Ovary (tissue), 7 donors: ENCODE measurements at regions not wholly inside any gene's neighbourhood (a gene's known extent, or its start where the extent isn't known, plus 50 kb on each side); places are given as distances from the start of the nearest gene placed in this dataset.

Source experiments
- DNase-seq, 5 donors: peaks; one replicate each; pipeline ENCODE4 v3.0.0-alpha.2; 2019 to 2020
- H3K27ac ChIP-seq, 2 donors: fragments of 200-600 bp; one replicate each; pipeline versions ENCODE4 v1.5.1 to v1.8.0; 2019 to 2022
- H3K27me3 ChIP-seq: fragments of 200-600 bp; one replicate; pipeline ENCODE4 v1.8.0; 2022
- H3K36me3 ChIP-seq: fragments of 200-600 bp; sonication (generic); one replicate; pipeline ENCODE4 v1.5.1; 2019
- H3K4me1 ChIP-seq: one replicate; pipeline ENCODE4 v1.8.1; 2013; ENCODE audit warnings: mild to moderate bottlenecking, moderate library complexity; ENCODE audit not compliant: insufficient read depth
- H3K4me3 ChIP-seq: fragments of 200-600 bp; sonication (generic); one replicate; pipeline ENCODE4 v1.5.1; 2017
- H3K9me3 ChIP-seq, 2 donors: fragments of 200-600 bp in 1 of 2; sonication (generic) in 1 of 2; one replicate each; pipeline versions ENCODE4 v1.5.1 to v1.8.1; 2013 to 2019; ENCODE audit warnings: mild to moderate bottlenecking in 1 of 2, moderate library complexity in 1 of 2
- CTCF ChIP-seq, 3 donors: fragments of 450-650 bp in 2 of 3; fragments of 200-600 bp in 1 of 3; IDR thresholded peaks; one replicate each; pipeline versions ENCODE4 v1.5.1 to v1.8.0; 2016 to 2022; ENCODE audit warnings: antibody characterized with exemption in 3 of 3, mild to moderate bottlenecking in 1 of 3
- EP300 ChIP-seq: sonication (generic); formaldehyde crosslinking; IDR thresholded peaks from one replicate; pipeline ENCODE4 v1.6.1; 2017; ENCODE audit warnings: antibody characterized with exemption
- POLR2A ChIP-seq: fragments of 450-650 bp; IDR thresholded peaks from one replicate; pipeline ENCODE4 v1.6.1; 2017; ENCODE audit warnings: antibody characterized with exemption, mild to moderate bottlenecking, moderate library complexity
- WGBS, 3 donors: extraction: QIAGEN DNeasy Blood & Tissue Kit in 1 of 3; methylation state at CpG; one replicate each; pipeline versions ENCODE4 v1.1.5 to v1.1.7; 2013 to 2017; 5-methylcytosine and 5-hydroxymethylcytosine counted together
- intact Hi-C, 4 donors: fragments of 100-400 bp; cut with DNase I; formaldehyde crosslinking; loops; one replicate each; pipeline versions ENCODE4 v1.11.0 to v1.15.1; 2022 to 2023
- donor health status: DM: no; HTN: no; CAD: no; lungs with moderate emphysema.
- donor health status: DM: no; HTN: no; CAD: no.
- donor health status: Bipolar disorder and iron deficiency.
- donor health status: DM: no; HTN: no; CAD: no.
- donor health status: DM: yes; HTN: yes; CAD: no.

GRCh38 chr10:47099474-47099873, 188.2 kb downstream of the PTPN20 start:
- Histone ChIP-seq H3K27me3 (no peaks in the 10 kb centered on the region), H3K27ac (no peak overlapping the region), H3K4me3 (no peak overlapping the region), H3K36me3 (no peaks in the 10 kb centered on the region), H3K9me3 (no peaks in the 10 kb centered on the region), H3K4me1 (no peaks in the 10 kb centered on the region)
- DNase-seq = no peak
- 91 to 97% (median 93%) methylated on average over 7 of the region's 7 CpGs for WGBS, 3 donors
- TF ChIP-seq CTCF (IDR thresholded peaks at IDR 0.05) (no peak), EP300 (no peak), POLR2A (no peak)
- intact Hi-C loops = no loop called here

- WGBS, 3 donors = 94% methylated on average over 5 of the region's 5 CpGs
- intact Hi-C loops = no loop called here
These were observed 190.0 kb downstream of the PTPN20 start for GRCh38 chr10:47101196-47101595.

GRCh38 chr10:47101807-47102206, 190.6 kb downstream of the PTPN20 start:
- TF ChIP-seq EP300 (no peak), CTCF (IDR thresholded peaks at IDR 0.05) (no peak), POLR2A (no peak)
- DNase-seq = no peak
- no peaks in the 10 kb centered on the region for H3K36me3 ChIP-seq
- H3K9me3 ChIP-seq = no peaks in the 10 kb centered on the region
- 84 to 92% (median 85%) methylated on average over 3 of the region's 3 CpGs for WGBS, 3 donors
- no peaks in the 10 kb centered on the region for H3K27me3 ChIP-seq
- intact Hi-C loops = no loop called here
- H3K27ac ChIP-seq = no peak overlapping the region
- H3K4me1 ChIP-seq = no peaks in the 10 kb centered on the region
- no peak overlapping the region for H3K4me3 ChIP-seq

More at GRCh38 chr10:47101196-47101595, 190.0 kb downstream of the PTPN20 start:
- Histone ChIP-seq H3K27ac (no peak overlapping the region), H3K9me3 (no peaks in the 10 kb centered on the region), H3K36me3 (no peaks in the 10 kb centered on the region), H3K27me3 (no peaks in the 10 kb centered on the region), H3K4me3 (no peak overlapping the region), H3K4me1 (no peaks in the 10 kb centered on the region)
- DNase-seq = no peak
- TF ChIP-seq CTCF (IDR thresholded peaks at IDR 0.05) = no peak
- TF ChIP-seq POLR2A = no peak
- no peak for TF ChIP-seq EP300

GRCh38 chr10:47104151-47104605, 192.9 kb downstream of the PTPN20 start:
- 90 to 95% (median 91%) methylated on average over 4 of the region's 4 CpGs for WGBS, 3 donors
- no peak for DNase-seq
- Histone ChIP-seq H3K27me3 (no peaks in the 10 kb centered on the region), H3K4me3 (no peak overlapping the region), H3K4me1 (no peaks in the 10 kb centered on the region), H3K9me3 (no peaks in the 10 kb centered on the region), H3K36me3 (no peaks in the 10 kb centered on the region), H3K27ac (no peak overlapping the region)
- intact Hi-C loops = no loop called here
- TF ChIP-seq POLR2A (no peak), CTCF (IDR thresholded peaks at IDR 0.05) (no peak), EP300 (no peak)
